ENCODE measurements at regions not wholly inside any gene's neighbourhood (a gene's known extent, or its start where the extent isn't known, plus 50 kb on each side); places are given as distances from the start of the nearest gene placed in this dataset.

GRCh38 chr2:34567128-34567527 is 968.0 kb upstream of the FAM98A start:
- no peak for DNase-seq (ENCODE audit: extremely low read depth, low read depth)
- TF ChIP-seq, protein P1, sequence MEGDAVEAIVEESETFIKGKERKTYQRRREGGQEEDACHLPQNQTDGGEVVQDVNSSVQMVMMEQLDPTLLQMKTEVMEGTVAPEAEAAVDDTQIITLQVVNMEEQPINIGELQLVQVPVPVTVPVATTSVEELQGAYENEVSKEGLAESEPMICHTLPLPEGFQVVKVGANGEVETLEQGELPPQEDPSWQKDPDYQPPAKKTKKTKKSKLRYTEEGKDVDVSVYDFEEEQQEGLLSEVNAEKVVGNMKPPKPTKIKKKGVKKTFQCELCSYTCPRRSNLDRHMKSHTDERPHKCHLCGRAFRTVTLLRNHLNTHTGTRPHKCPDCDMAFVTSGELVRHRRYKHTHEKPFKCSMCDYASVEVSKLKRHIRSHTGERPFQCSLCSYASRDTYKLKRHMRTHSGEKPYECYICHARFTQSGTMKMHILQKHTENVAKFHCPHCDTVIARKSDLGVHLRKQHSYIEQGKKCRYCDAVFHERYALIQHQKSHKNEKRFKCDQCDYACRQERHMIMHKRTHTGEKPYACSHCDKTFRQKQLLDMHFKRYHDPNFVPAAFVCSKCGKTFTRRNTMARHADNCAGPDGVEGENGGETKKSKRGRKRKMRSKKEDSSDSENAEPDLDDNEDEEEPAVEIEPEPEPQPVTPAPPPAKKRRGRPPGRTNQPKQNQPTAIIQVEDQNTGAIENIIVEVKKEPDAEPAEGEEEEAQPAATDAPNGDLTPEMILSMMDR (IDR thresholded peaks at IDR 0.05; ENCODE audit: low read depth, low read length, missing control alignments) = no peak
- no peak overlapping the region for H3K4me3 ChIP-seq (replicated peaks; ENCODE audit: low read depth, low read length)

DNA sequence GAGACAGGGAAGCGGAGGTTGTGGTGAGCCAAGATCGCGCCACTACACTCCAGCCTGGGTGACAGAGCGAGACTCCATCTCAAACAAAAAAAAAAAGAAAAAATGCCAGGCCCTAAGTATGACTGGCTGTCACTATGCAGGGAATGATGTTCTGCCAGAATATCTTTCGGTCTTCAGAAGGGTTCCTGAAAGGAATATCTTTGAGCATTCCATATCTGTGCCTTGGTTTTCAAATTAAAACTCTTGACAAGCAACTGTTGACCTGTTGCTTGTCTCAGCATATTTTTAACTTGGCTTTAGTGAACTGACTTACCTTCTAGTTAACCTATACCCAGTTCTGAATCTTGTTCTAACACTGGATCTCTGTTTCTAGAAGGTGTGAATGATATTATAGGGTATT is 953.2 kb upstream of the FAM98A start:
- TF ChIP-seq, protein P1 (IDR thresholded peaks at IDR 0.05; ENCODE audit: low read depth, low read length, missing control alignments) = no peak
- no peak overlapping the region for H3K4me3 ChIP-seq (replicated peaks; ENCODE audit: low read depth, low read length)
- no peak for DNase-seq (ENCODE audit: extremely low read depth, low read depth)

- H3K4me3 ChIP-seq (replicated peaks; ENCODE audit: low read depth, low read length) = no peak overlapping the region
- DNase-seq (ENCODE audit: extremely low read depth, low read depth) = no peak
- TF ChIP-seq, protein P1 (IDR thresholded peaks at IDR 0.05; ENCODE audit: low read depth, low read length, missing control alignments) = no peak
Measured at GRCh38 chr2:34549710-34550345, 950.7 kb upstream of the FAM98A start.

GRCh38 chr2:34547900-34548299 is 948.8 kb upstream of the FAM98A start:
- DNase-seq (ENCODE audit: extremely low read depth, low read depth) = no peak
- H3K4me3 ChIP-seq (replicated peaks; ENCODE audit: low read depth, low read length) = no peak overlapping the region

GRCh38 chr2:34547340-34547739 is 948.2 kb upstream of the FAM98A start:
- no peak overlapping the region for H3K4me3 ChIP-seq (replicated peaks; ENCODE audit: low read depth, low read length)
- no peak for DNase-seq (ENCODE audit: extremely low read depth, low read depth)
- TF ChIP-seq, protein P1 (IDR thresholded peaks at IDR 0.05; ENCODE audit: low read depth, low read length, missing control alignments) = no peak

More at GRCh38 chr2:34547900-34548299, 948.8 kb upstream of the FAM98A start:
- TF ChIP-seq, protein P1 (IDR thresholded peaks at IDR 0.05; ENCODE audit: low read depth, low read length, missing control alignments) = no peak

DNA sequence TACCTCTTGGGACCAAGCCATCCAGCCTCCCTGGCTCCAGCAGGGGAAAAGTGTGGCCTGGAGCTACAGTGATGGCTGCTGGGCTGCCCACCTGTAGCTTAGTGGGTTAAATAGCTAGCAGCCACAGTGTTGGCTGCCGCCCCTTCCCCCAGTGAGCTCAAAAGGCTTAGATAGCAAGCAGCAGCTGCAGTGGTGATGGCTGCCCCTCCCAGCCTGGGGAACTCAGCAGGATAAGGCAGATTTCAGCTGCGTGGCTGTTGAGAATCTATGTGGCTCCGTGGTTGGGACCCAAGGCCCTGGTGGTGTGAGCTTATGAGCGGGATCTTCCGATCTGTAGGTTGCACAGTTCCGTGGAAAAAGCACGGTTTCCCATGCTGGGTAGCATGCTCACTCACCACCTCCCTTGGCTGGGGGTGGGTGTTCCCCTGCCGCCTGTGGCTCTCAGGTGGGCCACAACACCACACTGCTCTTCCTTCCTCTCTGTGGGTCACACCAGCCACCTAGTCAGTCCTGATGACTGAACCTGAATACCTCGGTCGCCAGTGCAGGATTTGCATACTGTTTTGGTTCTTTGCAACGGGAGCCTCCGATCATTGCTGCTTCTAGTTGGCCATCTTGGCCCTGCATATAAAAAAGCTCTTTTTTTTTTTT is 946.5 kb upstream of the FAM98A start:
- DNase-seq (ENCODE audit: extremely low read depth, low read depth) = no peak
- TF ChIP-seq, protein P1 (IDR thresholded peaks at IDR 0.05; ENCODE audit: low read depth, low read length, missing control alignments) = no peak
- no peak overlapping the region for H3K4me3 ChIP-seq (replicated peaks; ENCODE audit: low read depth, low read length)

Data from HFF-Myc (cell line).